ENCODE measurements at regions not wholly inside any gene's neighbourhood (a gene's known extent, or its start where the extent isn't known, plus 50 kb on each side); places are given as distances from the start of the nearest gene placed in this dataset.
"Not testable (repeated sequence)": the region's sequence is repeated elsewhere in the genome, so short reads cannot be mapped to it uniquely, and the experiment has no call there.

DNA sequence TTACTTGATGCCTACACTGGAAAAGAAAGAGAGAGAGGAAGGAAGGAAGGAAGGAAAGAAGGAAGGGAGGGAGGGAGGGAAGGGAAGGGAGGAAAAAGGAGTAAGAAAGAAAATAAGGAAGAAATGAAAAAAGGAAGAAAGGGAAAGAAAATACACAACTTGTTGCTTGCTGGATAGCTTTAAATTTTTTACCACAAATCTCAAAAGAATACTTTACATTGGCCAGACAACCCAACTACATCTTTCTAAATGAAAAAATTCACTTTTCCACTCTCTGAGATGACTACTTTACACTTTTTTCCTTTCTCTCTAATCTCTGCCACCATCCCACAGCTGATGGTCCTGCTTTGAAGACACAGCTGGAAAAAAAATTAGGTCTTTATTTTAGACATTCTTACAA is 228.9 kb upstream of the FAM78B start:
- no peak for DNase-seq

GRCh38 chr1:166409253-166410082 is 242.7 kb upstream of the FAM78B start:
- DNase-seq = not testable (repeated sequence)

DNA sequence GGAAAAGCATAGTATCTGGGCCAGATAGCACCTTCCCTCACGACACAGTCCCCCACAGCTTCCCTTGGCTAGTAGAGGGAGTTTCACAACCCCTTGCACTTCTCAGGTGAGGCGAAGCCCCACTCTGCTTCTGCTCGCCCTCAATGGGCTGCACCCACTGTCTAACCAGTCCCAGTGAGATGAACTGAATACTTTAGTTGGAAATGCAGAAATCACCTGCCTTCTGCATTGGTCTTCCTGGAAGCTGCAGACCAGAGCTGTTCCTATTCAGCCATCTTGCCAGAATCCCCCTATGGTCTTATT is 243.2 kb upstream of the FAM78B start:
- no peak for DNase-seq

DNA sequence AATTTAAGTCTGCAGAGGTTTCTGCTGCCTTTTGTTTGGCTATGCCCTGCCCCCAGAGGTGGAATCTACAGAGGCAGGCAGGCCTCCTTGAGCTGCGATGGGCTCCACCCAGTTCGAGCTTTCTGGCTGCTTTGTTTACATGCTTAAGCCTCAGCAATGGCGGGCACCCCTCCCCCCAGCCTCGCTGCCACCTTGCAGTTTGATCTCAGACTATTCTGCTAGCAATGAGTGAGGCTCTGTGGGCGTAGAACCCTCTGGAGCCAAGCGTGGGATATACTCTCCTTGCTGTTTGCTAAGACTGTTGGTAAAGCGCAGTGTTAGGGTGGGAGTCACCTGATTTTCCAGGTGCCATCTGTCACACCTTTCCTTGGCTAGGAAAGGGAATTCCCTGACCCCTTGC is 250.0 kb upstream of the FAM78B start:
- not testable (repeated sequence) for DNase-seq

GRCh38 chr1:166418344-166418933 is 251.6 kb upstream of the FAM78B start:
- DNase-seq = no peak

DNA sequence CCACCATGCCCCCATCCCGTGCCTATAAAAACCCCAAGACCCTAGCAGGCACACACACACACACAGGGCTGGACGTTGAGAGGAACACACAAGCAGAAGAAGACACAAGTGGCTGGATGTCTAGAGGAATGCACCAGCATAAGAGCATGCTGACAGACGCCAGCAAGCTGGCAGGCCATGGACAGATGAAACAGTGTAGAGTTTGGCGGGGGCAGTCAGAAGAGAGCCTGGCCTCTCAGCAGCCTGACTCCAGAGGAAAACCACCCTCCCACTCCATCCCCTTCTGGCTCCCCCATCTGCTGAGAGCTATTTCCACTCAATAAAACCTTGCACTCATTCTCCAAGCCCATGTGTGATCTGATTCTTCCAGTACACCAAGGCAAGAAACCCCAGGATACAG is 255.8 kb upstream of the FAM78B start:
- DNase-seq = not testable (repeated sequence)

DNA sequence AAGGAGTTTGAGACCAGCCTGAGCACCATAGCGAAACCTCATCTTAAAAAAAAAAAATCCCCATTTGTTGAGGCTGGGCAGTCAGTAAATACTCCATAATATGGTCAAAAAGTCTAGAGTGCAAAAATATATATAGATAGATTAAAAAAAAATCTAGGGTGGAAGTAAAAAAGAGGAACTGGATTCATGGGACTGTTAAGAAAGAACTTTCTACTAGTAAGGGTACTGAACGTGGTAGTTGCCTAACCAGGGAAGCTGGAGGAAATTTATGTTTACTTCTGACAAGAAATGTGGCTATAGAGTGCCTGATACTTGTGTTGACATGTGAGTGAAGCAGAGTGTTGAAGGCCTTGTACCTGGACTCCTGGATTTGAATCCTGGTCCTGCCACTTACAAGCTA is 265.9 kb upstream of the FAM78B start:
- no peak for DNase-seq

- DNase-seq = not testable (repeated sequence)
Measured at GRCh38 chr1:166433404-166434304, 266.9 kb upstream of the FAM78B start.

- DNase-seq = no peak
Measured at GRCh38 chr1:166457700-166458099, 290.9 kb upstream of the FAM78B start.

- DNase-seq = no peak
Measured at GRCh38 chr1:166464333-166464732, 297.5 kb upstream of the FAM78B start.

DNA sequence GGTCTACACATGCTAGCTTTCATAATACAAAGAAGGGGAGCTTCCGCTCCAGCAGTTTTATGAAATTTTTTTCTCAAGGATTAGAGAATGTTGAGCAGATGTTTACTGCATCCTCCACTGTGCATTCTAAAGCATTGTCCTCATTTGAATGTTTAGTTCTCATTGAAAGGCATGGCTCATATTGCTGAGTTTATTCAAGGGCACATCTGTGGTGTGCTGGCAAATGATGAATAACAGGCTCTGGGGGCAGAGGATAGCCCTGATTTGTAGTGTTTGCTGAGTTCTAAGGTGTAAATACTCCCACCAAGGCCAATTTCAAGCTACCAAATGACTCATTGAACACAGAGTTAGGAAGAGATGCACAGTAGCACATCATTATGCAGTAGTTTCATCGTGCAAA is 303.2 kb upstream of the FAM78B start:
- DNase-seq = no peak

DNA sequence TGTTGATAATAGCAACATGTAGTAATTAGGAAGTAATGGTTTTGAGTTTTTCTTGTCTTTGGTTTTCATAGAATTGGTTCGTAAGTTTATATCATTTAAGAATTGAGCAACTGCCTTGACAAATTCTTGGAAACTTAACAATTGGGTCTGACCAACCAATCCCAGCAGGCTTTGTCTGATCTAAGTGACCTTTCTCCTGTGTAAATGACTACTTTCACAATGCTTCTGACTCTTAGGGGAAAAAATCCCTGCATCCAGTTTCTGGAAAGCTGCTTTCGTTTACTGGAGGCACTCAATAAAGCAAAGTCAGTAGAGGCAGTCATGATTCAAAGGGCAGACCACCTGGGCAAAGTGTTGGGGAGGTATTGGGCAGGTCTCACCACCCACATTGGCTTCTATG is 303.6 kb upstream of the FAM78B start:
- no peak for DNase-seq

DNA sequence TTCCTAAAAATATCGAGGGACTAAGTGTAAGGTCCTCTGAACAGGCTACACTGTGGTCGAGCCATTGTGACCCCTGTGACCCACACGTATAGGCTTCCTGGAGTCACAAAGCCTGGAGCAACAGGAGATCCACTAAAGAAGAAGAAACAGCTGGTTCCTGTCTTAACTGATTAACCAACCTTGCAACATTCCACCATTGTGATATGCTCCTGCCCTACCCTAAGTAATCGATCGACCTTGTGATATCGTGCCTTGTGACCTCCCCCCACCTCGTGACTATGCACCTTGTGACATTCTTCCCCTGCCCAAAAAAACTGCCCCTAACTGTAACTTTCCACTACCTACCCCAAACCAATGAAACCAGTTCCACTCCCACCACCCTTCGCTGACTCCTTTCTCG is 304.6 kb upstream of the FAM78B start:
- no peak for DNase-seq

GRCh38 chr1:166479052-166479631 is 312.3 kb upstream of the FAM78B start:
- DNase-seq = peak; percentile 68

GRCh38 chr1:166484471-166484870 is 317.7 kb upstream of the FAM78B start:
- DNase-seq = no peak

- DNase-seq = no peak
Measured at GRCh38 chr1:166484871-166485270, 318.1 kb upstream of the FAM78B start.

DNA sequence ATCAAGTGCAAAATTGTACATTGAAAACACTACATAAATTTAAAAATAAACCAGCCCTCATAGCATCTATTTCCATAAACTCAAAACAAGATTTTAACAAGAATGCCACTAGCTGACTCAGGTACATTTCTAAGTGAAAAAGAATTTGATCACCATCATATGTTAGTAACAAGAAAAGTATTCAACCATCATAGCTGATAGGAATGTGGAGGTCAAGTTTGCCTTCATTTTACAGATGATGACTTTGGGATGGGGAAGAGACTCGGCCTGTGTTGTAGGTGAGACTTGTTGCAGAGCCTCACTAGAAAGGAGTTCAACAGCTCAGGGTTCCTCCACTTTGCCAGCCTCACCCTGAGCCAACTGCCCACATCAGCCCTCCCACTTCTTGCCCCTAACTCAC is 318.8 kb upstream of the FAM78B start:
- no peak for DNase-seq

DNA sequence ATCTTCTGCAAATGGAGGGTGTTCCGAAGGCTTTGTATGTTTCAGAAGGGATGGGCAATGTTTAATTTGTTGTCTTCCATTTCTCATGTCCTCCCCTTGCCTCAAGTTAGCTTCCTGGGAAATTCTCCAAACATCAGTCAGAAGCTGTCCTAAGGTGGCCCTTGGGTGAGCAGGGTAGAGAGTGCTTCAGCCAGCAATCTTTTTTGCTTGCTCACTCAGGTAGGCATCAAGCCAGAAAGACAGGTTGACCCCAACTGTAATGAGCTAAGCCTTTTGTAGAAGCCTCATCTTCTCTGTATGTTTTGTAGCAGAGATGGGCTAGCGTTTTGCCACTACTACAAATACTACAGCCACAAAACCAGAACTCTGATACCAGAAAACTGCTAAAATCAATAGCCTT is 321.5 kb upstream of the FAM78B start:
- no peak for DNase-seq

DNA sequence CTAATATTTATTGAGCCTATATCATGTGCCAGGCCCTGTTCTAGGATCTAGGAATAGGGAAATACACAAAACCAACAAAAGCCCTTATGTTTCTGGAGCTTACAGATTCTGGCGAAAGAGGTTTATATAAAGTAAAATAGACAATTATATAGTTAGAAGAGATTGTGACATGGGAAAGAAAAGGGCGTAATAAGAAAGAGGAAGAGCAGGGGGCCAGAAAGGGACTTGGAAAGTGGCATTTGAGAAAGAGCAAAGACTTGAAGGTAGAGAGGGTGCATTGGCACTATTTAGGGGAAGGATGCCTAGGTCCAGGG is 322.5 kb upstream of the FAM78B start:
- no peak for DNase-seq

- peak; percentile 5 for DNase-seq
Measured at GRCh38 chr1:166489670-166490436, 323.1 kb upstream of the FAM78B start.

DNA sequence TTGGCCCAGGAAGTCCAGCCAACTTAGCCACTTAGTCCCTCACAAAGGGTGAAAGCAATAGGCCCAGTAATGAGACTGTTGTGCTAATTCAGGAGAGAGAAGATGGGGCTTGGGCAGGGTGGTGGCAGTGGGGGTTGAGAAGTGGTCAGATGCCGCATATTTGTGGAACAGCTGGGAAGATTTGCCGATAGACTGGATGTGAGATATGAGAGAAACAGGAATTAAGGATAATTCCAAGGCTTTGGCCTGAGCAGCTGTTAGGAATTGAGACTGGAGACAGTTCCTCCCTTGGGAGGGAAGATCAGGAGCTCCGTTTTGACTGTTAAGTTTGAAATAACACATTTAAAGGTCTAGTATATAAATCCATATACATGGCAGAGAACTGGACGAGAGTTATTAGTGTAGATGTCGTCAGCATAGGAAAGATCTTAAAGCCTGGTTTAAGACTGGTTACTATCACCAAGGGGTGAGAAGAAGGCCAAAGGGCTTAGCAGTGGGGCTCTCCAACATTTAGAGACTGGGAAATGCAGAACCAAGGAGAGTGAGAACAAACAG is 323.7 kb upstream of the FAM78B start:
- DNase-seq = no peak

DNA sequence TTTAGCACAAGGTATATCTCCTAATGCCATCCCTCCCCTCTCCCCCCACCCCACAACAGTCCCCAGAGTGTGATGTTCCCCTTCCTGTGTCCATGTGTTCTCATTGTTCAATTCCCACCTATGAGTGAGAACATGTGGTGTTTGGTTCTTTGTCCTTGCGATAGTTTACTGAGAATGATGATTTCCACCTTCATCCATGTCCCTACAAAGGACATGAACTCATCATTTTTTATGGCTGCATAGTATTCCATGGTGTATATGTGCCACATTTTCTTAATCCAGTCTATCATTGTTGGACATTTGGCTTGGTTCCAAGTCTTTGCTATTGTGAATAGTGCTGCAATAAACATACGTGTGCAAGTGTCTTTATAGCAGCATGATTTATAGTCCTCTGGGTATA is 327.0 kb upstream of the FAM78B start:
- DNase-seq = not testable (repeated sequence)
